ENCODE measurements at regions not wholly inside any gene's neighbourhood (a gene's known extent, or its start where the extent isn't known, plus 50 kb on each side); places are given as distances from the start of the nearest gene placed in this dataset.

GRCh38 chr5:104223885-104224773 is 661.5 kb upstream of the NUDT12 start:
- Mint-ChIP-seq H3K4me1 (no peaks in the 10 kb centered on the region), H3K36me3 (no peaks in the 10 kb centered on the region), H3K4me3 (no peak overlapping the region), H3K27ac (no peak overlapping the region), H3K9me3 (no peaks in the 10 kb centered on the region), H3K27me3 (no peaks in the 10 kb centered on the region)
- DNase-seq (ENCODE audit: low spot score in 2 of 2) (no peak), ATAC-seq (ENCODE audit: low read depth) (no peak)

GRCh38 chr5:104218200-104218599 is 655.6 kb upstream of the NUDT12 start:
- DNase-seq (ENCODE audit: low spot score in 2 of 2) = no peak
- no peaks in the 10 kb centered on the region for H3K4me1 Mint-ChIP-seq
- H3K27me3 Mint-ChIP-seq = no peaks in the 10 kb centered on the region
- no peak for ATAC-seq (ENCODE audit: low read depth)
- no peaks in the 10 kb centered on the region for H3K36me3 Mint-ChIP-seq
- H3K4me3 Mint-ChIP-seq = no peak overlapping the region
- peaks cover 3% of the 10 kb centered on the region for H3K9me3 Mint-ChIP-seq
- H3K27ac Mint-ChIP-seq = no peak overlapping the region

- no peak for DNase-seq (ENCODE audit: low spot score in 2 of 2)
- Mint-ChIP-seq H3K27me3 (no peaks in the 10 kb centered on the region), H3K27ac (no peak overlapping the region), H3K36me3 (no peaks in the 10 kb centered on the region), H3K4me1 (no peaks in the 10 kb centered on the region), H3K4me3 (no peak overlapping the region), H3K9me3 (peaks cover 6% of the 10 kb centered on the region)
- no peak for ATAC-seq (ENCODE audit: low read depth)
These were observed 650.6 kb upstream of the NUDT12 start for GRCh38 chr5:104213216-104213615.

GRCh38 chr5:104199771-104200170 is 637.2 kb upstream of the NUDT12 start:
- H3K27me3 Mint-ChIP-seq = no peaks in the 10 kb centered on the region
- DNase-seq (ENCODE audit: low spot score in 2 of 2) (no peak), ATAC-seq (ENCODE audit: low read depth) (no peak)
- H3K4me3 Mint-ChIP-seq = no peak overlapping the region
- no peaks in the 10 kb centered on the region for H3K36me3 Mint-ChIP-seq
- H3K9me3 Mint-ChIP-seq = no peaks in the 10 kb centered on the region
- H3K4me1 Mint-ChIP-seq = no peaks in the 10 kb centered on the region
- no peak overlapping the region for H3K27ac Mint-ChIP-seq

GRCh38 chr5:104198156-104198555 is 635.6 kb upstream of the NUDT12 start:
- Mint-ChIP-seq H3K27me3 (no peaks in the 10 kb centered on the region), H3K4me3 (no peak overlapping the region), H3K9me3 (no peaks in the 10 kb centered on the region), H3K27ac (no peak overlapping the region), H3K36me3 (no peaks in the 10 kb centered on the region), H3K4me1 (no peaks in the 10 kb centered on the region)
- ATAC-seq (ENCODE audit: low read depth) (no peak), DNase-seq (ENCODE audit: low spot score in 2 of 2) (no peak)

- Mint-ChIP-seq H3K9me3 (peaks cover 5% of the 10 kb centered on the region), H3K27me3 (no peaks in the 10 kb centered on the region), H3K4me1 (no peaks in the 10 kb centered on the region), H3K27ac (no peak overlapping the region), H3K36me3 (no peaks in the 10 kb centered on the region), H3K4me3 (no peak overlapping the region)
- ATAC-seq (ENCODE audit: low read depth) = no peak
- no peak for DNase-seq (ENCODE audit: low spot score in 2 of 2)
These were observed 627.3 kb upstream of the NUDT12 start for GRCh38 chr5:104189909-104190308.

- H3K27ac Mint-ChIP-seq = no peak overlapping the region
These were observed 626.4 kb upstream of the NUDT12 start for GRCh38 chr5:104189031-104189430.

GRCh38 chr5:104187656-104188055 is 625.1 kb upstream of the NUDT12 start:
- ATAC-seq (ENCODE audit: low read depth) = no peak
- Mint-ChIP-seq H3K9me3 (peaks cover 5% of the 10 kb centered on the region), H3K36me3 (no peaks in the 10 kb centered on the region), H3K4me3 (no peak overlapping the region), H3K27me3 (no peaks in the 10 kb centered on the region), H3K4me1 (no peaks in the 10 kb centered on the region), H3K27ac (no peak overlapping the region)
- DNase-seq (ENCODE audit: low spot score in 2 of 2) = no peak

More at GRCh38 chr5:104189031-104189430, 626.4 kb upstream of the NUDT12 start:
- Mint-ChIP-seq H3K4me3 (no peak overlapping the region), H3K36me3 (no peaks in the 10 kb centered on the region), H3K27me3 (no peaks in the 10 kb centered on the region), H3K4me1 (no peaks in the 10 kb centered on the region), H3K9me3 (peaks cover 5% of the 10 kb centered on the region)
- no peak for ATAC-seq (ENCODE audit: low read depth)
- no peak for DNase-seq (ENCODE audit: low spot score in 2 of 2)

GRCh38 chr5:104186510-104186909 is 623.9 kb upstream of the NUDT12 start:
- H3K27ac Mint-ChIP-seq = no peak overlapping the region

GRCh38 chr5:104186100-104186499 is 623.5 kb upstream of the NUDT12 start:
- Mint-ChIP-seq H3K4me1 (no peaks in the 10 kb centered on the region), H3K4me3 (no peak overlapping the region), H3K27ac (no peak overlapping the region), H3K36me3 (no peaks in the 10 kb centered on the region), H3K27me3 (no peaks in the 10 kb centered on the region), H3K9me3 (peaks cover 8% of the 10 kb centered on the region)
- DNase-seq (ENCODE audit: low spot score in 2 of 2) (no peak), ATAC-seq (ENCODE audit: low read depth) (no peak)

More at GRCh38 chr5:104186510-104186909, 623.9 kb upstream of the NUDT12 start:
- H3K27me3 Mint-ChIP-seq = no peaks in the 10 kb centered on the region
- H3K9me3 Mint-ChIP-seq = peaks cover 8% of the 10 kb centered on the region
- H3K4me1 Mint-ChIP-seq = no peaks in the 10 kb centered on the region
- ATAC-seq (ENCODE audit: low read depth) = no peak
- no peak for DNase-seq (ENCODE audit: low spot score in 2 of 2)
- H3K4me3 Mint-ChIP-seq = no peak overlapping the region
- H3K36me3 Mint-ChIP-seq = no peaks in the 10 kb centered on the region

- Mint-ChIP-seq H3K27ac (no peak overlapping the region), H3K36me3 (peaks cover 2% of the 10 kb centered on the region), H3K9me3 (peaks cover 14% of the 10 kb centered on the region), H3K4me1 (no peaks in the 10 kb centered on the region), H3K27me3 (no peaks in the 10 kb centered on the region), H3K4me3 (no peak overlapping the region)
- DNase-seq (ENCODE audit: low spot score in 2 of 2) = no peak
- ATAC-seq (ENCODE audit: low read depth) = no peak
These were observed 621.7 kb upstream of the NUDT12 start for GRCh38 chr5:104184264-104184663.

GRCh38 chr5:104178829-104179456 is 616.4 kb upstream of the NUDT12 start:
- H3K27me3 Mint-ChIP-seq = no peaks in the 10 kb centered on the region
- no peak overlapping the region for H3K4me3 Mint-ChIP-seq
- H3K36me3 Mint-ChIP-seq = peaks cover 2% of the 10 kb centered on the region
- ATAC-seq (ENCODE audit: low read depth) = no peak
- no peak for DNase-seq (ENCODE audit: low spot score in 2 of 2)
- H3K4me1 Mint-ChIP-seq = no peaks in the 10 kb centered on the region
- no peak overlapping the region for H3K27ac Mint-ChIP-seq
- H3K9me3 Mint-ChIP-seq = peaks cover 17% of the 10 kb centered on the region

GRCh38 chr5:104178066-104178465 is 615.5 kb upstream of the NUDT12 start:
- Mint-ChIP-seq H3K27me3 (no peaks in the 10 kb centered on the region), H3K4me1 (no peaks in the 10 kb centered on the region), H3K4me3 (no peak overlapping the region), H3K27ac (no peak overlapping the region), H3K9me3 (peaks cover 17% of the 10 kb centered on the region), H3K36me3 (peaks cover 2% of the 10 kb centered on the region)
- no peak for DNase-seq (ENCODE audit: low spot score in 2 of 2)
- no peak for ATAC-seq (ENCODE audit: low read depth)

- no peak overlapping the region for H3K27ac Mint-ChIP-seq
- peaks cover 2% of the 10 kb centered on the region for H3K36me3 Mint-ChIP-seq
- no peaks in the 10 kb centered on the region for H3K4me1 Mint-ChIP-seq
- no peaks in the 10 kb centered on the region for H3K27me3 Mint-ChIP-seq
- ATAC-seq (ENCODE audit: low read depth) (no peak), DNase-seq (ENCODE audit: low spot score in 2 of 2) (no peak)
- H3K9me3 Mint-ChIP-seq = peaks cover 17% of the 10 kb centered on the region
- no peak overlapping the region for H3K4me3 Mint-ChIP-seq
These were observed 615.1 kb upstream of the NUDT12 start for GRCh38 chr5:104177651-104178050.
